Endometrium (tissue), 2 donors: ENCODE measurements at regions not wholly inside any gene's neighbourhood (a gene's known extent, or its start where the extent isn't known, plus 50 kb on each side); places are given as distances from the start of the nearest gene placed in this dataset.
A peak's percentile ranks its signal among the peaks of the same experiment; 100 is the strongest.
"Not testable (repeated sequence)": the region's sequence is repeated elsewhere in the genome, so short reads cannot be mapped to it uniquely, and the experiment has no call there.

Experiments used
- FAIRE-seq: peaks from 2 replicates; lab custom pipeline; 2012; peaks lifted over from hg19 to GRCh38; lab: Jason Lieb, UNC
- donor health status: control.
- donor health status: control.

GRCh38 chr9:73344060-73344459, 192.4 kb downstream of the ANXA1 start:
- FAIRE-seq = no peak

GRCh38 chr9:73347123-73347522, 195.5 kb downstream of the ANXA1 start:
- no peak for FAIRE-seq

- FAIRE-seq = no peak
These were observed 196.1 kb downstream of the ANXA1 start for GRCh38 chr9:73347720-73348119.

- FAIRE-seq = no peak
These were observed 196.8 kb downstream of the ANXA1 start for GRCh38 chr9:73348471-73348870.

GRCh38 chr9:73349476-73349875, 197.8 kb downstream of the ANXA1 start:
- FAIRE-seq = no peak

GRCh38 chr9:73357607-73358006, 205.9 kb downstream of the ANXA1 start:
- FAIRE-seq = no peak

- FAIRE-seq = no peak
These were observed 218.4 kb downstream of the ANXA1 start for GRCh38 chr9:73370053-73370452.

GRCh38 chr9:73371801-73372200, 220.1 kb downstream of the ANXA1 start:
- no peak for FAIRE-seq

GRCh38 chr9:73380411-73380810, 228.7 kb downstream of the ANXA1 start:
- no peak for FAIRE-seq

- no peak for FAIRE-seq
These were observed 250.7 kb downstream of the ANXA1 start for GRCh38 chr9:73402081-73403028.

GRCh38 chr9:73411494-73411893, 259.8 kb downstream of the ANXA1 start:
- no peak for FAIRE-seq

GRCh38 chr9:73412874-73413273, 261.2 kb downstream of the ANXA1 start:
- peak; percentile 91 for FAIRE-seq

GRCh38 chr9:73423891-73424290, 272.2 kb downstream of the ANXA1 start:
- no peak for FAIRE-seq

- no peak for FAIRE-seq
These were observed 274.6 kb downstream of the ANXA1 start for GRCh38 chr9:73426269-73426668.

GRCh38 chr9:73434826-73435225, 283.2 kb downstream of the ANXA1 start:
- no peak for FAIRE-seq

- no peak for FAIRE-seq
These were observed 286.1 kb downstream of the ANXA1 start for GRCh38 chr9:73437758-73438157.

- not testable (repeated sequence) for FAIRE-seq
These were observed 288.2 kb downstream of the ANXA1 start for GRCh38 chr9:73439839-73440238.

GRCh38 chr9:73441223-73441622, 289.6 kb downstream of the ANXA1 start:
- no peak for FAIRE-seq

GRCh38 chr9:73441890-73442818, 290.5 kb downstream of the ANXA1 start:
- no peak for FAIRE-seq

- FAIRE-seq = no peak
These were observed 293.2 kb downstream of the ANXA1 start for GRCh38 chr9:73444821-73445220.

- FAIRE-seq = not testable (repeated sequence)
These were observed 293.7 kb downstream of the ANXA1 start for GRCh38 chr9:73445384-73445783.

GRCh38 chr9:73446306-73446705, 294.6 kb downstream of the ANXA1 start:
- FAIRE-seq = no peak

- no peak for FAIRE-seq
These were observed 299.3 kb downstream of the ANXA1 start for GRCh38 chr9:73451003-73451402.
